ENCODE measurements at regions not wholly inside any gene's neighbourhood (a gene's known extent, or its start where the extent isn't known, plus 50 kb on each side); places are given as distances from the start of the nearest gene placed in this dataset.

DNA sequence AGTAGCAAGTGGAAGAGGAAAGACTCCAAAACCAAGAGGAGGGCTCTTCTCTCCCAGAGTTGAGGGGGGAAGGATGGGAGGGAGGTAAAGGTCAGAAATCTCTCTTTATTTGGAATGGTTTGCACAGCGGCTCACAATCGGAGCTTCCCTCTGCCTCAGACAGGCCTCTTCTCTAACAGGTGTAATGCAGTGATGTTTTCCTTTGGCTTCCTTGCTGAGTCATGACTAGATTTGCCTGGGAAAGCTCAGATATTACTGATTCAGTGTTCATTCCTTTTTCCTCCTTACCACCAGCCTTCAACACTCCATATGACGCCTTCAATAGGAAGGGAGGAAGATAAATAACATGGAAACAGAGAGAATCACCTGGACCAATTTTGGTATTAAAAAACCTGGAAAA, 136.6 kb downstream of the RNF152 start:
- no peak for DNase-seq (ENCODE audit: low read depth in 3 of 3)

GRCh38 chr18:61755555-61755954, 137.3 kb downstream of the RNF152 start:
- no peak for DNase-seq (ENCODE audit: low read depth in 3 of 3)

GRCh38 chr18:61754039-61754583, 138.7 kb downstream of the RNF152 start:
- DNase-seq (ENCODE audit: low read depth in 3 of 3) = no peak

DNA sequence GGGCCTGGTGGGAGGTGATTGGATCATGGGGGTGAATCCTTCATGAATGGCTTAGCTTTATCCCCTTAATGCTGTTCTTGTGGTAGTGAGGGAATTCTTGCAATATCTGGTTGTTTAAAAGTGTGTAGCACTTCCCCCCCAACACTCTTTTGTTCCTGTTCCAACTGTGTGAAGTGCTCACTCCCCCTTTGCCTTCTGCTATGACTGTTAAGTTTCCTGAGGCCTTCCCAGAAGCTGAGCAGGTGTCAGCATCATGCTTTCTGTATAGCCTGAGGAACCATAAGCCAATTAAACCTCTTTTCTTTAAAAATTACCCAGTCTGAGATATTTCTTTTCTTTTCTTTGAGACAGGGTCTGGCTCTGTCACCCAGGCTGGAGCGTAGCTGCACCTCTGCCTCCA, 139.4 kb downstream of the RNF152 start:
- no peak for DNase-seq (ENCODE audit: low read depth in 3 of 3)

DNA sequence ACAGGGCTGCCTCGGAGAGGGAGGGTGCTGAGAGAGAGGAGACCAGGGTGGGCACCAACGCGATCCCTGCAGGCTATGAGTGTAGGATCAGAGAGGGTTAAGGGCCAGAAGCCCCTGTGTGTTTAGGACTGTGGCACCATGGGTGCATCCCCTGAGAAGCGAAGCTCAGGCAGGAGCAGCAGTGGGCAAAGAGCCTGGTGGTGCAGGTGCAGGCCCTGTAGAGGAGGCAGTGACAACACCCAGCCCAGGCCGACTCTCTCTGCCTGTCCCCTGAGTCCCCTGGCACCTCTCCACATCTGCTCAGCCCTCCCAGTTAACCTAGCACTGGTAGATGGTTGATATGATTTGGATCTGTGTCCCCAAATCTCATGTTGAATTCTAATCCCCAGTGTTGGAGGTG, 139.8 kb downstream of the RNF152 start:
- no peak for DNase-seq (ENCODE audit: low read depth in 3 of 3)

- DNase-seq (ENCODE audit: low read depth in 3 of 3) = no peak
Measured at GRCh38 chr18:61750840-61751668, 141.8 kb downstream of the RNF152 start.

GRCh38 chr18:61749546-61749945, 143.3 kb downstream of the RNF152 start:
- DNase-seq (ENCODE audit: low read depth in 3 of 3) = no peak

- no peak for DNase-seq (ENCODE audit: low read depth in 3 of 3)
Measured at GRCh38 chr18:61749031-61749430, 143.8 kb downstream of the RNF152 start.

- DNase-seq (ENCODE audit: low read depth in 3 of 3) = no peak
Measured at GRCh38 chr18:61748004-61748403, 144.8 kb downstream of the RNF152 start.

DNA sequence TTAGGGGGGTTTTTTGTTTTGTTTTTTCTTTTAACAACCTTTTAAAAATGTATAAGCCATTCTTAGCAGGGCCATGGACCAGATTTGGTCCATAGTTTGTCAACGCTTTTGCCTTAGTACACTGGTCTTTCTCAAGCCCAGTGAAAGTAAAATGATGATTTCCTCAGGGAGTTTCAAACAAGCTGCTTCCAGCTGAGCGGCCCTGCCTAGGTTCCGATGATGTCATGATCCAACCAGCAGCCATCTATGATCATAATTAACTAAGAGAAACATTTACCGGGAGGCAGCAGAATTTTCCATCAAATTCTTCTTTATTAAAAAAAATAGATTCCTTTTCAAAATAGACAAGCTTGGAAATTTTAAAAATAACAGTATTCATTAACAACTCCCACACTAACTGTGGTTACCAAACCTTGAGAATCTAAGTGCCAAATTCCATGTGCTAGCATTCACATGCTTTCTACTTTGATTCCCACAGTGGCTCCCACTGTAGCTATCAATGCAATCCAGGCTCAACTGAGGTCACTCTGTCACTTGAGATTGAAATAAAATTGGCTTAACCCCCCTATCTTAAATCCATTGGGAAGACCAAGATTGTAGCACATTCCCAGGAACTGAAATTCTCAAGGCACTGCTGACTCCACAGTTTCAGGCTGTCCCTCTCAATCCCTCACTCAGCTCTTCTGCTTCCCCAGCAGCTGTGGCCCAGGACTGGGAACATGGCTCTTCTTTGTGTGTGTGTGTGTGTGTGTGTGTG, 148.9 kb downstream of the RNF152 start:
- DNase-seq (ENCODE audit: low read depth in 3 of 3) = no peak

DNA sequence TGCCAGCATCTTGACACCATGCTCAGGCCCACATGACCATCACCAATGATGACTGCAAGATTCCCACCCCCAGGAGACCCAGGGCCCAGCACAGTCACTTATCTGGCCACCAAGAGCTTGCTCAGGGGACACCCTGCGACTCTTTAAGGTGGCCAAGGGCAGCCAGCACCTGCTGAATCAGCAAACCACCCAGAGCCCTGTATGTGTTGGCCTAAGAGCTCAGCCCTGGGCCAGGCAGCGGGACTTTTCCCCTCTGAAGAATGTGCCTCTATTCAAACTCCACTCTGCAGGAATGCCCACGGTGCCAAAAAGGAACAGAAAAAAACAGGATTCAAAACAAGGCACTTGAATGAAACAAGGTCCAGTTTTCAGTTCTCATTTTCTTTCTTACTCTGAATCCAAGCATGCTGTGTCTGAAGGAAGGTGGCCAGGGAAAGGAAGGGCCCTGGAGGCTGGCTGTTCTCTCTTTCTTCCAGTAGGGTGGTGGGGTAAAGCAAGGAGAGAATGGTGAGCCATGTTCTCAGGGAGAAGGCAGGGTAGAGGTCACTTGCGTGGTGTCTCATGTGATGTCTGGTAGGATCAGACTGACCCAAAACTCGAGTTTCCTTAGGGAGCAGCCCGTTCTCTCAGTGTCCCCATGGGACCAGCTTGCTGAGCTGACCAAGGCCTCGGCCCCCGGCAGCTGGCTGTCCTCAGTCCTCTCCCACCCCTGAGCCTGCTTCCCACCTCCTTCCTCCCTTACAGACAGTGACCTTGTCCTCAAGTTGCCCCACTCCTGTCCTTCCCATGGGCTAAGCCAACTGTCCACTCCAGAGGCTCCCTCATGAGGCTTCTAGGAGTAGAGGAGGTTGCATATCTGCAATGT, 150.0 kb downstream of the RNF152 start:
- DNase-seq (ENCODE audit: low read depth in 3 of 3) = no peak

GRCh38 chr18:61741881-61742454, 150.8 kb downstream of the RNF152 start:
- DNase-seq (ENCODE audit: low read depth in 3 of 3) = no peak

GRCh38 chr18:61738488-61738887, 154.3 kb downstream of the RNF152 start:
- DNase-seq (ENCODE audit: low read depth in 3 of 3) = no peak

DNA sequence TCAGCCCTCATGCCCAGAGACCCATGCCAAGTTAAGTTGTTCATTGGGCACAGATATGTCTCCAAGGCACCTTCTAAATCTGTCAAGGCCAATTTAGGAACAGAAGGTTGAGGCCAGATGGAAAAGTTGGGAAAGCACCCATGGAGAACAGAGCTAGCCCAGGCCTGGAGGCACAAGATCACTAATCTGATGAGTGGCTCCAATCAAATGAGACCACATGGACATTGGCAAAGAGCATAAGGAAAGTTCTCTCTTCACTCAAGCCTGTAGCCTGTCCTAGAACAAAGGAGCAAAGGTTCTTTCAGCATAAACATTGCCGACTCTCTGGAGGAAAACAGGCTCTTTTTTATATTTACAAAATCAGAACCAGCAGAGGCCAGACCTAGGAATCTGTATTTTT, 154.8 kb downstream of the RNF152 start:
- DNase-seq (ENCODE audit: low read depth in 3 of 3) = no peak

DNA sequence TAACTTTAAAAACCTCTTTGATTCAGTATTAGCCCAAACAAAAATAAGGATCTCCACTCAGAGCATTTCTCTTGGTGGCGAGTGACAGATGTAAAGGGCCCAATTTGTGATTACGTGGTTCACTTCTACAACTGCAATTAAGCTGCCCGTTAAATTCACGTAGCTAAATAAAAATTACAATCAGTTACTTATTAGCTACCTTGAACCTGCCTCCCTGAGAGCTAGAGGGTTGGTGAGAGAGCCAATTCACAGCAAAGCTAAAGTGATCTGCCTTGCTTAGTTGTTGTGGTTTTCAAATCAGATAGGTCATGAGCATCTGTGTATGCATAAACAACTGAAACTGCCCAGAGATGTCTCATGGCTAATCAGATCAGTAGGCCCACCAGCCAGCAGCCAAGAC, 156.7 kb downstream of the RNF152 start:
- DNase-seq (ENCODE audit: low read depth in 3 of 3) = no peak

GRCh38 chr18:61735564-61736102, 157.2 kb downstream of the RNF152 start:
- no peak for DNase-seq (ENCODE audit: low read depth in 3 of 3)

- no peak for DNase-seq (ENCODE audit: low read depth in 3 of 3)
Measured at GRCh38 chr18:61734396-61734795, 158.4 kb downstream of the RNF152 start.

GRCh38 chr18:61732854-61733253, 160.0 kb downstream of the RNF152 start:
- no peak for DNase-seq (ENCODE audit: low read depth in 3 of 3)

- no peak for DNase-seq (ENCODE audit: low read depth in 3 of 3)
Measured at GRCh38 chr18:61731693-61732376, 161.0 kb downstream of the RNF152 start.

DNA sequence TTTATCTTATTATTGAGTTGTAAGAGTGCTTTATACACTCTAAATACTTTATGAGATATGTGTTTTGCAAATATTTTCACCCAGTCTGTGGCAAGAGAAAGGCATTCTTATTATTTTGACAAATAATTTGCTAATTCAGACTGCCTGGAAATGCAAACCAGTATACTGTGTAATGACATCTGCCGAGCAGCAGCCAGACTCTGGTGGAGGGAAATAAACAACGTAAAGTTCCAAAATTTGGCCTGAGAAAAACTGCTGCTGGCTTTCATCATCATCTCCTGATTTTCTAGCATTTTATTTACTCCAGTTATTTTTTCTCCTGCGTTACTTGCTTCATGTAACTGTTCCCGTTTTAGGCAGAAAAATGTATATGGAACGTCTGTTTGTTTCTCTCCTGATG, 161.6 kb downstream of the RNF152 start:
- no peak for DNase-seq (ENCODE audit: low read depth in 3 of 3)

- no peak for DNase-seq (ENCODE audit: low read depth in 3 of 3)
Measured at GRCh38 chr18:61729322-61729721, 163.5 kb downstream of the RNF152 start.

All from stimulated activated CD4-positive, alpha-beta T cell treated with anti-CD3 and anti-CD28 coated beads, TNF-alpha, amount 100 ng/mL, for 48 hours (primary cell).